Colonic mucosa (tissue), 4 donors: ENCODE measurements at regions not wholly inside any gene's neighbourhood (a gene's known extent, or its start where the extent isn't known, plus 50 kb on each side); places are given as distances from the start of the nearest gene placed in this dataset.
"Not testable (repeated sequence)": the region's sequence is repeated elsewhere in the genome, so short reads cannot be mapped to it uniquely, and the experiment has no call there.

Source experiments
- DNase-seq: peaks from one replicate; pipeline ENCODE4 v3.0.0-alpha.2; 2020
- H3K27ac ChIP-seq: fragments of 200-600 bp; one replicate; pipeline ENCODE4 v1.8.0; 2021
- H3K27me3 ChIP-seq: fragments of 200-600 bp; one replicate; pipeline ENCODE4 v1.8.0; 2021
- H3K36me3 ChIP-seq: fragments of 200-600 bp; one replicate; pipeline ENCODE4 v1.8.0; 2021
- H3K4me1 ChIP-seq: fragments of 200-600 bp; one replicate; pipeline ENCODE4 v1.8.0; 2021; ENCODE audit warnings: mild to moderate bottlenecking
- H3K4me3 ChIP-seq: fragments of 200-600 bp; one replicate; pipeline ENCODE4 v1.8.0; 2021
- H3K9ac ChIP-seq, 2 donors: one replicate each; pipeline ENCODE4 v1.7.0; 2013; ENCODE audit warnings: control low read depth in 2 of 2, low read depth in 2 of 2, low read length in 2 of 2
- H3K9me3 ChIP-seq: fragments of 200-600 bp; one replicate; pipeline ENCODE4 v1.8.0; 2021
- intact Hi-C: fragments of 100-400 bp; cut with DNase I; formaldehyde crosslinking; loops from one replicate; pipeline ENCODE4 v1.14.1; 2022
- donor health status: healthy.
- donor health status: DM: no; HTN: no; CAD: no.
- donor health status: DM: no; HTN: no; CAD: no.

GRCh38 chr9:65223986-65224385 lies 61.0 kb downstream of the FOXD4L5 start:
- H3K4me1 ChIP-seq, H3K9ac ChIP-seq, intact Hi-C loops, H3K9me3 ChIP-seq, H3K4me3 ChIP-seq, H3K27me3 ChIP-seq, H3K36me3 ChIP-seq, H3K27ac ChIP-seq, DNase-seq: not testable (repeated sequence)

- H3K9ac ChIP-seq, H3K4me3 ChIP-seq, intact Hi-C loops, DNase-seq, H3K27ac ChIP-seq, H3K4me1 ChIP-seq, H3K9me3 ChIP-seq, H3K27me3 ChIP-seq, H3K36me3 ChIP-seq: not testable (repeated sequence)
Measured at GRCh38 chr9:65208834-65209233, 76.2 kb downstream of the FOXD4L5 start.

GRCh38 chr9:65207273-65207672 lies 77.7 kb downstream of the FOXD4L5 start:
- H3K27me3 ChIP-seq, H3K27ac ChIP-seq, H3K9ac ChIP-seq, intact Hi-C loops, H3K4me3 ChIP-seq, H3K36me3 ChIP-seq, H3K4me1 ChIP-seq, DNase-seq, H3K9me3 ChIP-seq: not testable (repeated sequence)

- H3K27me3 ChIP-seq, H3K4me1 ChIP-seq, H3K36me3 ChIP-seq, H3K9me3 ChIP-seq, intact Hi-C loops, H3K9ac ChIP-seq, DNase-seq, H3K27ac ChIP-seq, H3K4me3 ChIP-seq: not testable (repeated sequence)
Measured at GRCh38 chr9:65205853-65206252, 79.2 kb downstream of the FOXD4L5 start.

GRCh38 chr9:65195781-65196180 lies 89.2 kb downstream of the FOXD4L5 start:
- H3K4me1 ChIP-seq, H3K27ac ChIP-seq, H3K36me3 ChIP-seq, H3K27me3 ChIP-seq, H3K9me3 ChIP-seq, H3K4me3 ChIP-seq, H3K9ac ChIP-seq, DNase-seq, intact Hi-C loops: not testable (repeated sequence)

GRCh38 chr9:65155937-65156336 lies 129.1 kb downstream of the FOXD4L5 start:
- H3K9me3 ChIP-seq, H3K4me1 ChIP-seq, intact Hi-C loops, H3K9ac ChIP-seq, H3K27me3 ChIP-seq, H3K4me3 ChIP-seq, H3K27ac ChIP-seq, H3K36me3 ChIP-seq: not testable (repeated sequence)
- DNase-seq, result peak; percentile 39
